Cardiac muscle cell (in vitro differentiated cells and primary cell): ENCODE measurements at regions not wholly inside any gene's neighbourhood (a gene's known extent, or its start where the extent isn't known, plus 50 kb on each side); places are given as distances from the start of the nearest gene placed in this dataset.

Experiments
- DNase-seq, 2 donors: peaks; one replicate each; pipeline versions ENCODE4 v3.0.0 to v3.0.0-alpha.2; 2010 to 2017; ENCODE audit warnings: low read depth in 1 of 2, low spot score in 1 of 2
- H3K27ac ChIP-seq: fragments of 200-600 bp; sonication (generic); 2 replicates; pipeline ENCODE4 v1.5.1; 2016
- H3K27me3 ChIP-seq: fragments of 200-600 bp; sonication (generic); 2 replicates; pipeline ENCODE4 v1.6.0; 2016; ENCODE audit warnings: control low read depth
- H3K36me3 ChIP-seq: fragments of 200-600 bp; sonication (generic); 2 replicates; pipeline ENCODE4 v1.5.1; 2016; ENCODE audit warnings: control low read depth
- H3K4me1 ChIP-seq: fragments of 200-600 bp; sonication (generic); 2 replicates; pipeline ENCODE4 v1.8.1; 2017; ENCODE audit warnings: low read depth, mild to moderate bottlenecking, mixed run types
- H3K4me3 ChIP-seq: fragments of 200-600 bp; sonication (generic); 2 replicates; pipeline ENCODE4 v1.5.1; 2016; ENCODE audit warnings: mild to moderate bottlenecking
- H3K9me3 ChIP-seq: fragments of 200-600 bp; sonication (generic); 2 replicates; pipeline ENCODE4 v1.5.1; 2017; ENCODE audit warnings: low read depth, mild to moderate bottlenecking, control low read depth
- CTCF ChIP-seq: IDR thresholded peaks from 2 replicates; pipeline ENCODE4 v1.5.1; 2012; ENCODE audit warnings: low read depth, mild to moderate bottlenecking, low read length

DNA sequence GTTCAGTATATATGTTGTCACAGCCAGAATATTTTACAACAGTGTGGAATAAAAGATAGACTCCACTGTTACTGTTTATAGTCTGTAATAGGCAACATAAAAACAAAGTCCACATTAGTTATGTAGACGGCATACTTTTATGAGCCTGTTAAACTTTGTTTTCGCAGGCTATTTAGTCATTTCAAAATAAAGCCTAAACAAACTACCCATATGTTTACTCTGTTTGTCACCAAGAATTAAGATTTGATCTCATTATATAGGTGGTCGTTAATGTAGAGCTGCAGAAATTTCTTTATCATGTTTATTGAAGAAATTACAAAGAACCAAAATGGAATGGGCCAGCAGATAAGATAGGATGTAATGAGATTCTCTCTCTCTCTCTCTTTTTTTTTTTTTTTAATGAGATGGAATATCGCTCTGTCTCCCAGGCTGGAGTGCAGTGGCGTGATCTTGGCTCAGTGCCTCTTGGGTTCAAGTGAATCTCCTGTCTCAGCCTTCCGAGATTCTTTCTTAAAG, 943.8 kb upstream of the SOX9 start:
- Histone ChIP-seq H3K4me3 (no peak overlapping the region), H3K4me1 (no peaks in the 10 kb centered on the region), H3K27me3 (no peaks in the 10 kb centered on the region), H3K27ac (no peak overlapping the region), H3K36me3 (no peaks in the 10 kb centered on the region), H3K9me3 (no peaks in the 10 kb centered on the region)
- no peak for DNase-seq
- no peak for TF ChIP-seq CTCF

- Histone ChIP-seq H3K27ac (no peak overlapping the region), H3K9me3 (no peaks in the 10 kb centered on the region), H3K36me3 (no peaks in the 10 kb centered on the region), H3K4me3 (no peak overlapping the region), H3K27me3 (no peaks in the 10 kb centered on the region), H3K4me1 (no peaks in the 10 kb centered on the region)
- no peak for TF ChIP-seq CTCF
- peak in 1 of 2 donors; percentile 63 for DNase-seq
These were observed 939.9 kb upstream of the SOX9 start for GRCh38 chr17:71180801-71181385.

- H3K4me1 ChIP-seq = no peaks in the 10 kb centered on the region
- H3K27me3 ChIP-seq = no peaks in the 10 kb centered on the region
- no peaks in the 10 kb centered on the region for H3K36me3 ChIP-seq
- H3K9me3 ChIP-seq = no peaks in the 10 kb centered on the region
- no peak overlapping the region for H3K27ac ChIP-seq
- no peak overlapping the region for H3K4me3 ChIP-seq
- no peak for DNase-seq
- no peak for TF ChIP-seq CTCF
These were observed 937.7 kb upstream of the SOX9 start for GRCh38 chr17:71183066-71183660.

- Histone ChIP-seq H3K27ac (no peak overlapping the region), H3K4me1 (no peaks in the 10 kb centered on the region), H3K27me3 (no peaks in the 10 kb centered on the region), H3K9me3 (no peaks in the 10 kb centered on the region), H3K36me3 (no peaks in the 10 kb centered on the region), H3K4me3 (no peak overlapping the region)
- no peak for DNase-seq
- no peak for TF ChIP-seq CTCF
These were observed 936.1 kb upstream of the SOX9 start for GRCh38 chr17:71184716-71185115.

DNA sequence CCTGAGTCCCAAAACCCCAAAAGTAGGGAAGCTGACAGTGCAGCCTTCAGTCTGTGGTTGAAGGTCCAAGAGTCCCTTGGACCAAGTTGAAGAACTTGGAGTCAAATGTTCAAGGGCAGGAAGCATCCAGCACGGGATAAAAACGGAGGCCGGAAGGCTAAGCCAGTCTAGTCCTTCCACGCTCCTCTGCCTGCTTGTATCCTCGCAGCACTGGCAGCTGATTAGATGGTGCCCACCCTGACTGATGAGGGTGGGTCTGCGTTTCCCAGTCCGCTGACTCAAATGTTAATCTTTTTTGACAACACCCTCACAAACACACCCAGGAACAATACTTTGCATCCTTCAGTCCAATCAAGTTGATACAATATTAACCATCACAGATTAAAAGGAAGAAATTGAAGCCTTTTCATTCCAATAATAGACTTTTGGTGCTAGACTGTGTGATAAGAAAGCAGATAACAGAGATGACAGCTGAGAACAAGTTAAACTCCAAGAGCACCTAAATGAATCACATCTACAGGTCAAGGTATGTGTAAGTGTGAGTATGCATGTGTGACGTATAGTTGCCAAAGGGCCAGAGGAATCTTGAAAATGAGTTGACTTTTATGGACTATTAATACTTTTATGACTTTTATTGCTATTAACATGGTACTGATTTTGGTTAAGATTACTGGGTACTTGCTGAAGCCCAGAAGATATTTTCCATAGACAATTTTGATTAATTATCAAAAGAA, 933.5 kb upstream of the SOX9 start:
- Histone ChIP-seq H3K4me3 (no peak overlapping the region), H3K27ac (no peak overlapping the region), H3K4me1 (no peaks in the 10 kb centered on the region), H3K9me3 (no peaks in the 10 kb centered on the region), H3K27me3 (no peaks in the 10 kb centered on the region), H3K36me3 (no peaks in the 10 kb centered on the region)
- no peak for TF ChIP-seq CTCF
- DNase-seq = no peak
